ENCODE measurements at regions not wholly inside any gene's neighbourhood (a gene's known extent, or its start where the extent isn't known, plus 50 kb on each side); places are given as distances from the start of the nearest gene placed in this dataset.

GRCh38 chr2:8009010-8009597, 672.8 kb upstream of the ID2 start:
- no peak overlapping the region for H3K4me3 ChIP-seq (ENCODE audit: low read depth, low read length)
- H3K4me3 Mint-ChIP-seq (ENCODE audit: unreplicated experiment), result no peak overlapping the region
- peaks cover 7% of the 10 kb centered on the region for H3K27me3 Mint-ChIP-seq (ENCODE audit: insufficient read depth, unreplicated experiment)
- peaks cover 6% of the 10 kb centered on the region for H3K4me1 ChIP-seq
- H3K36me3 ChIP-seq (ENCODE audit: control insufficient read depth, insufficient read depth, low read length), result no peaks in the 10 kb centered on the region
- CTCF ChIA-PET, result no interaction called here
- H3K9me3 Mint-ChIP-seq (ENCODE audit: unreplicated experiment), result no peaks in the 10 kb centered on the region
- no peak for TF ChIP-seq CTCF (IDR thresholded peaks at IDR 0.05; ENCODE audit: insufficient read depth in 1 of 2, low read depth in 1 of 2, low read length in 1 of 2, severe bottlenecking in 1 of 2, unreplicated experiment in 1 of 2)
- no peaks in the 10 kb centered on the region for H3K27me3 ChIP-seq (replicated peaks; ENCODE audit: control insufficient read depth, insufficient read depth, low read length)
- POLR2A ChIA-PET, result no interaction called here
- no TSS peak for BruUV-seq (replicated peaks)
- DNase-seq, result no peak
- H3K36me3 Mint-ChIP-seq (ENCODE audit: insufficient read depth, unreplicated experiment), result no peaks in the 10 kb centered on the region
- no peak overlapping the region for H3K27ac Mint-ChIP-seq (ENCODE audit: unreplicated experiment)
- no peaks in the 10 kb centered on the region for H3K4me1 Mint-ChIP-seq (ENCODE audit: low read depth, unreplicated experiment)
- no peaks in the 10 kb centered on the region for H3K9me3 ChIP-seq
- intact Hi-C loops (cut with micrococcal nuclease; ENCODE audit: unreplicated experiment), result no loop called here

GRCh38 chr2:8015848-8016600, 665.8 kb upstream of the ID2 start:
- Mint-ChIP-seq H3K27me3 (ENCODE audit: insufficient read depth, unreplicated experiment) (peaks cover 8% of the 10 kb centered on the region), H3K9me3 (ENCODE audit: unreplicated experiment) (no peaks in the 10 kb centered on the region), H3K27ac (ENCODE audit: unreplicated experiment) (no peak overlapping the region), H3K36me3 (ENCODE audit: insufficient read depth, unreplicated experiment) (no peaks in the 10 kb centered on the region), H3K4me1 (ENCODE audit: low read depth, unreplicated experiment) (no peaks in the 10 kb centered on the region), H3K4me3 (ENCODE audit: unreplicated experiment) (no peak overlapping the region)
- ChIA-PET POLR2A (no interaction called here), CTCF (interaction anchor here (0.6 kb wide), 1 partner anchor 8 kb away, joined by 3 read pairs; no protein-coding TSS in a partner anchor)
- no peak overlapping the region for H3K4me3 ChIP-seq (ENCODE audit: low read depth, low read length)
- no peak for DNase-seq
- no peaks in the 10 kb centered on the region for H3K4me1 ChIP-seq
- no peaks in the 10 kb centered on the region for H3K36me3 ChIP-seq (ENCODE audit: control insufficient read depth, insufficient read depth, low read length)
- H3K27me3 ChIP-seq (replicated peaks; ENCODE audit: control insufficient read depth, insufficient read depth, low read length), result no peaks in the 10 kb centered on the region
- no TSS peak for BruUV-seq (replicated peaks)
- TF ChIP-seq CTCF (IDR thresholded peaks at IDR 0.05; ENCODE audit: insufficient read depth in 1 of 2, low read depth in 1 of 2, low read length in 1 of 2, severe bottlenecking in 1 of 2, unreplicated experiment in 1 of 2), result no peak
- intact Hi-C loops (cut with micrococcal nuclease; ENCODE audit: unreplicated experiment), result no loop called here
- no peaks in the 10 kb centered on the region for H3K9me3 ChIP-seq

GRCh38 chr2:8016688-8017087, 665.2 kb upstream of the ID2 start:
- Mint-ChIP-seq H3K9me3 (ENCODE audit: unreplicated experiment) (no peaks in the 10 kb centered on the region), H3K27ac (ENCODE audit: unreplicated experiment) (no peak overlapping the region), H3K4me3 (ENCODE audit: unreplicated experiment) (no peak overlapping the region), H3K4me1 (ENCODE audit: low read depth, unreplicated experiment) (no peaks in the 10 kb centered on the region), H3K27me3 (ENCODE audit: insufficient read depth, unreplicated experiment) (peaks cover 8% of the 10 kb centered on the region), H3K36me3 (ENCODE audit: insufficient read depth, unreplicated experiment) (no peaks in the 10 kb centered on the region)
- intact Hi-C loops (cut with micrococcal nuclease; ENCODE audit: unreplicated experiment), result no loop called here
- no TSS peak for BruUV-seq (replicated peaks)
- no peaks in the 10 kb centered on the region for H3K9me3 ChIP-seq
- POLR2A ChIA-PET, result no interaction called here
- H3K36me3 ChIP-seq (ENCODE audit: control insufficient read depth, insufficient read depth, low read length), result no peaks in the 10 kb centered on the region
- no peak for DNase-seq
- TF ChIP-seq CTCF (IDR thresholded peaks at IDR 0.05; ENCODE audit: insufficient read depth in 1 of 2, low read depth in 1 of 2, low read length in 1 of 2, severe bottlenecking in 1 of 2, unreplicated experiment in 1 of 2), result no peak
- H3K4me3 ChIP-seq (ENCODE audit: low read depth, low read length), result no peak overlapping the region
- no peaks in the 10 kb centered on the region for H3K27me3 ChIP-seq (replicated peaks; ENCODE audit: control insufficient read depth, insufficient read depth, low read length)
- no peaks in the 10 kb centered on the region for H3K4me1 ChIP-seq
- CTCF ChIA-PET, result no interaction called here

Measured in Caco-2 (cell line).